HG03439 (cell line): ENCODE measurements at regions not wholly inside any gene's neighbourhood (a gene's known extent, or its start where the extent isn't known, plus 50 kb on each side); places are given as distances from the start of the nearest gene placed in this dataset.
"Not testable (repeated sequence)": the region's sequence is repeated elsewhere in the genome, so short reads cannot be mapped to it uniquely, and the experiment has no call there.

Experiments
- ATAC-seq: cut with Tn5 transposase; IDR thresholded peaks from one replicate; pipeline ENCODE4 v1.9.1; 2021; ENCODE audit warnings: mild to moderate bottlenecking, moderate library complexity; ENCODE audit not compliant: unreplicated experiment

DNA sequence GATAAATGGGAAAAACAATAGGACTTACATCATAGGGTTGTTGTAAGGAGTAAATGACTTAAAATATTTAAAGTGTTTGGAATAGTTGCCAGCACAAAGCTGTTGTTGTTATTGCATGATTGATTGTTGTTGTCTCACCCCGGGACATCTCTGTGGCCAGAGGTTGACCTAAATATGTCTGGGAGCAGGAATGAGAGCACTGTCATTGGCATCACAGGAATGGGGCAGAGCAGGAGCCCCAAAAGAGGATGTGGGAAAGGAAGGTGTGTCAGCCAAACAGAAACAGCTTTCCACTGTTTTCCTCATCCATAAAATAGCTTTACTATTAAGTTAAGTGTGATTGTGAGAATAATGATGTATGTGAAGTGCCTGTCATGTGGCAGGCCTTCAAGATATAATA lies 121.6 kb downstream of the TMEM168 start:
- no peak for ATAC-seq

DNA sequence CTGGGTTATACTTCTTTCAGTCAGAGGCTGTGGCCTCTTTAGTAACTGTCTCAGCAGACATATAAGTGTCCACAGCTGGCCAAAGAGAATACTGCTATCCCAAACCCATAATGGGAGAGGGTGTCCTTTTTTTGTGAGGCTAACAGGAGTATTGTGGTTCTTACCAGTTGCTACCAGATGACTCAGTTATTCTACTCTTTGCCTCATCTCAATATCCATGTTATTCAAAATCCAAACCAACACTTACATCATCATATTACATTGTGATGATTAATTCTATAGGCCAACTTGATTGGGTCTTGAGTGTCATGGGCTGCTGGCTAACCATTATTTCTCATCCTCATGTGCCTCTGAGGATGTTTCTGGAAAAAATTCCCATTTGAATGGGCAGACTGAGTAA lies 120.9 kb downstream of the TMEM168 start:
- no peak for ATAC-seq

DNA sequence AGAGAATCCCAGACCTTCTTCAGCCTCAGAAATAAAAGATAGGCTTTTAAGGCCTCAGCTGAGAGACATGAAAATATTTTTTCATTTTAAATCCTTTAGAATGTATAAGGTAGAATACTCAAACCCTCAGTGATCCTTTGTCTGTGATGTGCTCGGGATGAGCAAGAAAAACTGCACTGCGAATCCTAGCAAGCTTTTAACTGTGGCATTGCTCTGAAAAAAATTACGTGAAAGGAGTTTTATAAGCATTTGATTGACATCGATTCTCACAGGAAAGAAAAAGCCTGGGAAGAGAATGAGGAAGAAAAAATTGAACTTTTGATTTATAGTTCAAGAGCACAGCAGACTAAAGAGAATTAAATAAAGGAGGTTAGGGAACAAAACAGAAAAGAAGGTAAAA lies 120.0 kb downstream of the TMEM168 start:
- no peak for ATAC-seq

DNA sequence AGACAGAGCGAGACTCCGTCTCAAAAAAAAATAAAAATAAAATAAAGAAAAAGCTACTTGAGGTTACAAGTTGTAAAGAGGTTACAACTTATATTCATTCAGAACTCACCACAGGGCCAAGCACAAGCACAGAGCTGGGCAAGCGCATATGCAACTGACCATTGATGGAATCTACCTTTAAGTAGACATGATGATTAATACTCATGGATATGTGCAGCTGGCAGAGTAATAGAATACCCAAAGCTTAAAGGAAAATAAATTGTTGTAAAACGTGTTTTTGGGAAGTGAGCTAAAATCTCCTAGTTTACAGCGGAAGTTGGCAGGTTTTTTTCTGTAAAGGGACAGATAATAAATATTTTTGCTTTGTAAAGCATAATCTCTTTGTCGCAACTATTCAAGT lies 111.6 kb downstream of the TMEM168 start:
- no peak for ATAC-seq

DNA sequence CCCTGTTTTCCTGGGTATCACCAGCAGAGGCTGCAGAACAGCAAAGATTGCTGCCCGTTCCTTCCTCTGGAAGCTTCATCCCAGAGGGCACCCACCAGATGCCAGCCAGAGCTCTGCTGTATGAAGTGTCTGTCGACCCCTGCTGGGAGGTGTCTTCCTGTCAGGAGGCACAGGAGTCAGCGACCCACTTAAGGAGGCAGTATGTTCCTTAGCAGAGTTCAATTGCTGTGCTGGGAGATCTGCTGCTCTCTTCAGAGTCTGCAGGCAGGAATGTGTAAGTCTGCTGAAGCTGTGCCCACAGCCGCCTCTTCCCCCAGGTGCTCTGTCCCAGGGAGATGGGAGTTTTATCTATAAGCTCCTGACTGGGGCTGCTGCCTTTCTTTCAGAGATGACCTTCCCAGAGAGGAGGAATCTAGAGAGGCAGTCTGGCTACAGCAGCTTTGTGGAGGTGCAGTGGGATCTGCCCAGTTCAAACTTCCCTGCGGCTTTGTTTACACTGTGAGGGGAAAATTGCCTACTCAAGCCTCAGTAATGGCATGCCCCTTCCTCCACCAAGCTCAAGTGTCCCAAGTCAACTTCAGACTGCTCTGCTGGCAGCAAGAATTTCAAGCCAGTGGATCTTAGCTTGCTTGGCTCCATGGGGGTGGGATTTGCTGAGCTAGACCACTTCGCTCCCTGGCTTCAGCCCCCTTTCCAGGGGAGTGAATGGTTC lies 100.6 kb downstream of the TMEM168 start:
- ATAC-seq = not testable (repeated sequence)

- no peak for ATAC-seq
Measured at GRCh38 chr7:112692333-112692732, 97.9 kb downstream of the TMEM168 start.

- ATAC-seq = not testable (repeated sequence)
Measured at GRCh38 chr7:112697211-112697610, 93.0 kb downstream of the TMEM168 start.

DNA sequence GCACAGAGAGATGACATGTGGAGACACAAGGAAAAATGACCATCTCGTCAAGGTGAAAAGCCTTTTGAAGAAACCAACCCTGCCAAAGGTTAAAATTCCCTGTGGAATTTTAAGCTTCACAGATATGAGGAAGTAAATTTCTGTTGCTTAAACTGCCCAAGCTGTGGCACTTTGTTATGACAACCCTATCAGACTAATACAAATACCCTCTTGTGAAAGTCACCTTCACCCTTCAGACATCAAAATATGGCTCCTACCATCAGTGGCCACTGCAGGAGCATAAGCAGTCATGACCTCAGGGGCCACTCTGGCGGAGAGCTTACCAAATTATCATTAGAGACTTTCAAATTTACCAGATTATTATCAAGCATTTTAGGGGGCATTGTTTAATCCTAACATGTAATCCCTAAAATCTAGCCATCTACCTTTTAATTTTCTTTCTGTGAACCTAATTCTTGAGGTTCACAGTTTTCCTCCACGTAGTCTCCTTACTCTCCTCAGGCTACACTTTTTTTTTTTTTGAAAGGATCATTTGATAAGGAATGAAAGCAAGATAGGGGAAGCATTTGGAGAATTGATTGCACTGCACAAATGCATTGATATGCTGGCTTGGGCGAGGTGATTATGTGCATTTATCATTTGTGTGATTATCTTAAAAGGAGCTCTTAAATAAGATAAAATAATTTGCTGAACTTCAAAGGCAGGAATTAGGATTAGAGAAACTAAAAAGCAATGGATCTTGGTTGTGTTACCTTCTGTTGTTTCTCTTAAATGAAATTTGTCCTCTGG lies 90.3 kb downstream of the TMEM168 start:
- no peak for ATAC-seq

DNA sequence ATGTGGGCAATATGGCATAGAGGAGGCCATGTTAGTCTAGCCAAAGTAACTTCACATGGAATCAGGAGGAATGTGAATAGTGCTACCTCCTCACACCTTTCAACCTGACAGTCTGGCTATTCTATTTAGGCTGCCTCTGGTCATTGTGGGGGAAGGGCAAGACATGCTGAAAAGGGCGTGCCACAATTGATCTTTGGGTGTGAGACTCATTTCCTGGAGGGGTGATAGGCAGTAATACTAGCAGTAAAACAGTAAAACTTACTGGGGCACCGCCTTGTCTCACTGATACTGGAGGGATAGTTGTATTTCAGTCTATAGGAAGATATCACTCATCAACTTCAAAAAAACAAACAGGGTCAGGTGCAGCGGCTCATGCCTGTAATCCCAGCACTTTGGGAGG lies 88.7 kb downstream of the TMEM168 start:
- ATAC-seq = no peak

DNA sequence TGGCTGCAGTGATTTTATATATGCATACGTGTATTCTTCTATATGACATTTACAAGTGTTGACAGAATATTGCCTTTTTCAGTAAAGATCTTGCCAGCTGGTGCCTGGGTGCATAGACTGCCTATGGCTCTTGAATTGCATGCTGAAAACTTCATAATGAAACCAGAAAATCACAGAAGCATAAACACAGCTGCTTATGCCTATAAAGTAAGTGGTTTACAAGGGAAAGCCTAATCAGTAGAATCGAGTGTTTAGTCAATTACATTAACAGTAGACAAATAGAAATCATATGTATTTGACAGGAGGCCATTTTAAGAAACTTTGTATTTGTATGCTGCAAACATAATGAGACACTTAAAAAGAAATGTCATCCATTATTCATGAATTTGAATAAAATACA lies 82.5 kb downstream of the TMEM168 start:
- no peak for ATAC-seq

DNA sequence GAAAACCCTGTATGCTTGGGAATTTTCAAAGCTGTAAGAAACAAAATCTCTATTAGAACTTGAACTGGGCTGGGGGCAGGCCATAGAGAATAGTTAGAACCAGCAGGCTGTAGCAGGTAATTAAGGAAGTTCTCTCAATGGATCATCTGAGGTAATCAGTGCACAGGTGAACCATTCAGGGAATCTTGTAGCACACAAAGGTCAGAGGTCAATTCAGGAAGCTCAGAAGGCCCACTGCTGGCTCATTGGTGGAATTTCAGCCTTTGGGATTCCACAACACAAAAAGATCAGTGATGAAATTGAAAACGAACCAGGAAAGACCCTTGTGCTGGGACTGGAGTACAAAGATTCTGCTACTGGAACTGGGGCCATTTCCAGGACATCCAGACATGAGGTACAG lies 82.0 kb downstream of the TMEM168 start:
- ATAC-seq = no peak
